GM18507 (cell line): ENCODE measurements at regions not wholly inside any gene's neighbourhood (a gene's known extent, or its start where the extent isn't known, plus 50 kb on each side); places are given as distances from the start of the nearest gene placed in this dataset.

ENCODE experiments used
- DNase-seq: peaks from one replicate; pipeline ENCODE4 v3.0.0; 2011; ENCODE audit warnings: low read depth; ENCODE audit not compliant: insufficient read length; ENCODE audit errors: extremely low spot score
- FAIRE-seq: peaks from 2 replicates; lab custom pipeline; 2011; peaks lifted over from hg19 to GRCh38; lab: Jason Lieb, UNC

GRCh38 chr7:136585954-136586670, 282.3 kb upstream of the CHRM2 start:
- FAIRE-seq (no peak), DNase-seq (no peak)

- DNase-seq = no peak
- no peak for FAIRE-seq
Observed at GRCh38 chr7:136566491-136566890, 302.0 kb upstream of the CHRM2 start.

- DNase-seq (no peak), FAIRE-seq (no peak)
Observed at GRCh38 chr7:136555933-136556332, 312.5 kb upstream of the CHRM2 start.

GRCh38 chr7:136551618-136552017, 316.8 kb upstream of the CHRM2 start:
- FAIRE-seq (no peak), DNase-seq (no peak)

- DNase-seq (no peak), FAIRE-seq (no peak)
Observed at GRCh38 chr7:136549756-136550155, 318.7 kb upstream of the CHRM2 start.

GRCh38 chr7:136533732-136534131, 334.7 kb upstream of the CHRM2 start:
- FAIRE-seq (no peak), DNase-seq (no peak)

- FAIRE-seq (no peak), DNase-seq (no peak)
Observed at GRCh38 chr7:136530831-136531230, 337.6 kb upstream of the CHRM2 start.

GRCh38 chr7:136528329-136528728, 340.1 kb upstream of the CHRM2 start:
- DNase-seq (no peak), FAIRE-seq (no peak)

GRCh38 chr7:136527554-136527953, 340.9 kb upstream of the CHRM2 start:
- DNase-seq (no peak), FAIRE-seq (no peak)

- FAIRE-seq (no peak), DNase-seq (no peak)
Observed at GRCh38 chr7:136526408-136527105, 341.9 kb upstream of the CHRM2 start.

- DNase-seq (no peak), FAIRE-seq (no peak)
Observed at GRCh38 chr7:136523571-136523970, 344.9 kb upstream of the CHRM2 start.

GRCh38 chr7:136517971-136518370, 350.5 kb upstream of the CHRM2 start:
- DNase-seq (no peak), FAIRE-seq (no peak)

- FAIRE-seq (no peak), DNase-seq (no peak)
Observed at GRCh38 chr7:136514776-136515175, 353.7 kb upstream of the CHRM2 start.

GRCh38 chr7:136513744-136514143, 354.7 kb upstream of the CHRM2 start:
- DNase-seq (no peak), FAIRE-seq (no peak)

- DNase-seq = no peak
- no peak for FAIRE-seq
Observed at GRCh38 chr7:136509466-136509865, 359.0 kb upstream of the CHRM2 start.

- no peak for FAIRE-seq
- DNase-seq = no peak
Observed at GRCh38 chr7:136502162-136502561, 366.3 kb upstream of the CHRM2 start.

GRCh38 chr7:136501151-136501550, 367.3 kb upstream of the CHRM2 start:
- FAIRE-seq = no peak
- DNase-seq = no peak

- DNase-seq (no peak), FAIRE-seq (no peak)
Observed at GRCh38 chr7:136496551-136496950, 371.9 kb upstream of the CHRM2 start.

GRCh38 chr7:136495081-136495480, 373.4 kb upstream of the CHRM2 start:
- DNase-seq (no peak), FAIRE-seq (no peak)

- no peak for FAIRE-seq
Observed at GRCh38 chr7:136492366-136492765, 376.1 kb upstream of the CHRM2 start.

GRCh38 chr7:136489808-136490207, 378.6 kb upstream of the CHRM2 start:
- FAIRE-seq (no peak), DNase-seq (no peak)

More at GRCh38 chr7:136492366-136492765, 376.1 kb upstream of the CHRM2 start:
- no peak for DNase-seq
